Stomach (tissue), 4 donors: ENCODE measurements at regions not wholly inside any gene's neighbourhood (a gene's known extent, or its start where the extent isn't known, plus 50 kb on each side); places are given as distances from the start of the nearest gene placed in this dataset.

ENCODE experiments used
- POLR2A ChIP-seq, 4 donors: fragments of 450-650 bp; IDR thresholded peaks; one replicate each; pipeline ENCODE4 v1.6.1; 2016; ENCODE audit warnings: antibody characterized with exemption in 4 of 4, control low read depth in 2 of 4, mild to moderate bottlenecking in 1 of 4, moderate library complexity in 1 of 4
- POLR2AphosphoS5 ChIP-seq, 3 donors: sonication (generic); formaldehyde crosslinking; IDR thresholded peaks; one replicate each; pipeline ENCODE4 v1.6.1; 2016; ENCODE audit warnings: antibody characterized with exemption in 3 of 3

DNA sequence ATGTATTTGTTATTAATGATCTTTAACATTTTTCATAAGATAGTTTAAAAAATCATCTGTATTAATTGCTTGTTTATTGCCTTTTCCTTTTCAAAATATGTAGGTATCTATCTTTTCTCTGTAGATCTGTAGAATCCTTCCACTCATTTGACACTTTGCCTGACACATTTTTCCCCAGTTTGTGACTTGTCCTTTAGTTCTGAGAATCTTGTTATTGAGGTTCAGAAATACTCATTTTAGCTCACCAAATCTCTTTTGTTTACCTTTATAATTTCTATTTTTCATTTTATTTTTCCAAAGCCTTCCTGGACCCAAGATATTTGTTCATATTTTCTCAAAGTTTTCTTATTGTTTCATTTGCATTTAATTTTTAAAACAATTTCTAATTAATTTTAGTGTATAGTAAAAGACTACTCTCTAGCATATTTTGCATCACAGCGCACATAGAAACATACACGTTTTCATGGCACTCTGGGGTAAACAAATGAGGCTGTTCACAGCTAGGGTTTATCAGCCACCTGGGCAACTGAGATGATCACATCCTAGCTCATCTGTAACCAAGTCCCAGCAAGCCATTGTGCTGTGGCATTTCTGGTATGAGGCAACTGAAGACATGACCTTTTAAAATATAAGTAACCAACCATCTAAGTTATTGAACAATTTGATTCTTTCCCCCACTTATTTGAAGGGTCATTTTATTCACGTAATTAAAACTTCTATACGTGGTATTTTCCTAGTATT is 275.7 kb downstream of the ADGB start:
- TF ChIP-seq POLR2A (IDR thresholded peaks at IDR 0.05), result no peak
- TF ChIP-seq POLR2AphosphoS5 (IDR thresholded peaks at IDR 0.05), result no peak
